ENCODE measurements at regions not wholly inside any gene's neighbourhood (a gene's known extent, or its start where the extent isn't known, plus 50 kb on each side); places are given as distances from the start of the nearest gene placed in this dataset.
A peak's percentile ranks its signal among the peaks of the same experiment; 100 is the strongest.
"Not testable (repeated sequence)": the region's sequence is repeated elsewhere in the genome, so short reads cannot be mapped to it uniquely, and the experiment has no call there.

DNA sequence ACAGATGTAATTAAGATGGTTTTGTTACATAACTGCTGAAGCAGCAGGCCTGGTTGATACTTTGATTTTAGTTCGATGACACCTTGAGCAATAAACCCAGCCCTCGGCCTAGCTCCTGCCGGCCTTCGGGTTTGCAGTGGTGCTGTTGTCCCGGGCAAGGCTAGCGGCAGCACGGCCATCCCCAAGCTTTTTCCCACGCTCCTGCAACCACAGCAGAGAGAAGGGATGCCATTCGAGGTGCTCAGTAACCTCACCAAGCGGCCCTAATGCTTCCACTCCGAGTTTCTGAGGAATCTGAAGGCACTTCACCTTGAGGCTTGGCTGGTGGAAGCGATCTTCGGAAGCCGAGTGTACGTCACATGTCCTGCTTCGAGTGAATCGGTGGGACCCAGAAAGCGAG, 182.1 kb downstream of the NAF1 start:
- H3K9ac ChIP-seq (ENCODE audit: low read depth, low read length) = no peak overlapping the region
- H3K27ac ChIP-seq (ENCODE audit: low read depth, low read length) = no peak overlapping the region
- H3K4me3 ChIP-seq (ENCODE audit: low read depth, low read length) = no peak overlapping the region
- no peaks in the 10 kb centered on the region for H3K27me3 ChIP-seq (ENCODE audit: control insufficient read depth, insufficient read depth, low read length)
- H3K4me1 ChIP-seq (ENCODE audit: control insufficient read depth, insufficient read depth, low read length) = peaks cover 12% of the 10 kb centered on the region
- no peaks in the 10 kb centered on the region for H3K36me3 ChIP-seq (ENCODE audit: control insufficient read depth, insufficient read depth, low read length)
- H3K9me3 ChIP-seq (ENCODE audit: control insufficient read depth, insufficient read depth, low read length) = no peaks in the 10 kb centered on the region

DNA sequence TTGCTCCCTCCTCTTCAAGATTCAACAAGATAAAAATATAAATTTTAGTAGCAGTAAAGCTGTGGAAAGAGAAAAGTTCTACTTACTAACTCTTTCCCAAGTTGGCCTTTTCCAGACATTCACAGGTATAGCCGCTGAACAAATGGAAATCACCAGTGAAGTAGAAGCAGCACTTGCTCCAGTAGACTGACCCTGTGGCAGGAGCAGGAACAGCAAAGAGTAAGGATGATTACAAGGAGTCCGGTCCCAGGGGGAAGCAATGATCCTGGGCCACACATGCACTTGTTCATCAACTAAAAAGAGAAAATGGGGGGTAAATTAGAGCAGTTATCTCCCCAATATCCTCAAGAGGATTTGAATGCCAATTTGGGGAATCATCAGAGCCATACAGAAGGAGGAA, 184.9 kb downstream of the NAF1 start:
- Histone ChIP-seq H3K27ac (ENCODE audit: low read depth, low read length) (no peak overlapping the region), H3K4me1 (ENCODE audit: control insufficient read depth, insufficient read depth, low read length) (peaks cover 12% of the 10 kb centered on the region), H3K9me3 (ENCODE audit: control insufficient read depth, insufficient read depth, low read length) (no peaks in the 10 kb centered on the region), H3K36me3 (ENCODE audit: control insufficient read depth, insufficient read depth, low read length) (no peaks in the 10 kb centered on the region), H3K9ac (ENCODE audit: low read depth, low read length) (no peak overlapping the region), H3K4me3 (ENCODE audit: low read depth, low read length) (no peak overlapping the region), H3K27me3 (ENCODE audit: control insufficient read depth, insufficient read depth, low read length) (no peaks in the 10 kb centered on the region)

GRCh38 chr4:162978398-162978797, 188.3 kb downstream of the NAF1 start:
- no peaks in the 10 kb centered on the region for H3K4me1 ChIP-seq (ENCODE audit: control insufficient read depth, insufficient read depth, low read length)
- H3K9me3 ChIP-seq (ENCODE audit: control insufficient read depth, insufficient read depth, low read length) = no peaks in the 10 kb centered on the region
- H3K27me3 ChIP-seq (ENCODE audit: control insufficient read depth, insufficient read depth, low read length) = no peaks in the 10 kb centered on the region
- H3K9ac ChIP-seq (ENCODE audit: low read depth, low read length) = no peak overlapping the region
- H3K4me3 ChIP-seq (ENCODE audit: low read depth, low read length) = no peak overlapping the region
- no peak overlapping the region for H3K27ac ChIP-seq (ENCODE audit: low read depth, low read length)
- H3K36me3 ChIP-seq (ENCODE audit: control insufficient read depth, insufficient read depth, low read length) = no peaks in the 10 kb centered on the region

GRCh38 chr4:162977788-162978187, 188.9 kb downstream of the NAF1 start:
- no peaks in the 10 kb centered on the region for H3K9me3 ChIP-seq (ENCODE audit: control insufficient read depth, insufficient read depth, low read length)
- no peaks in the 10 kb centered on the region for H3K36me3 ChIP-seq (ENCODE audit: control insufficient read depth, insufficient read depth, low read length)
- H3K27ac ChIP-seq (ENCODE audit: low read depth, low read length) = no peak overlapping the region
- H3K4me3 ChIP-seq (ENCODE audit: low read depth, low read length) = no peak overlapping the region
- H3K9ac ChIP-seq (ENCODE audit: low read depth, low read length) = no peak overlapping the region
- no peaks in the 10 kb centered on the region for H3K27me3 ChIP-seq (ENCODE audit: control insufficient read depth, insufficient read depth, low read length)
- peaks cover 5% of the 10 kb centered on the region; the same call in 1 of the 2 replicates for H3K4me1 ChIP-seq (ENCODE audit: control insufficient read depth, insufficient read depth, low read length)

GRCh38 chr4:162972661-162973330, 193.9 kb downstream of the NAF1 start:
- Histone ChIP-seq H3K9ac (ENCODE audit: low read depth, low read length) (no peak overlapping the region), H3K9me3 (ENCODE audit: control insufficient read depth, insufficient read depth, low read length) (no peaks in the 10 kb centered on the region), H3K27me3 (ENCODE audit: control insufficient read depth, insufficient read depth, low read length) (no peaks in the 10 kb centered on the region), H3K4me1 (ENCODE audit: control insufficient read depth, insufficient read depth, low read length) (peaks cover 8% of the 10 kb centered on the region; the same call in 1 of the 2 replicates), H3K27ac (ENCODE audit: low read depth, low read length) (peak overlapping the region; percentile 28), H3K36me3 (ENCODE audit: control insufficient read depth, insufficient read depth, low read length) (no peaks in the 10 kb centered on the region), H3K4me3 (ENCODE audit: low read depth, low read length) (no peak overlapping the region)

DNA sequence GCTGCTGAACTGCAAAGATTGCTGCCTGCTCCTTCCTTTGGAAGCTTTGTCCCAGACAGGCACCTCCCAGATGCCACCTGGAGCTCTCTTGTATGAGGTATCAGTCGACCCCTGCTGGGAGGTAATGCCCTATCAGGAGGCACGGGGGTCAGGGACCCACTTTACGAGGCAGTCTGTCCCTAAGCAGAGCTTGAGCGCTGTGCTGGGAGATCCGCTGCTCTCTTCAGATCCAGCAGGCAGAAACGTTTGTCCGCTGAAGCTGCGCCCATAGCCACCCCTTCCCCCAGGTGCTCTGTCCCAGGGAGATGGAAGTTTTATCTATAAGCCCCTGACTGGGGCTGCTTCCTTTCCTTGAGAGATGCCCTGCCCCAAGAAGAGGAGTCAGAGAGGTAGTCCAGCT, 197.5 kb downstream of the NAF1 start:
- Histone ChIP-seq H3K36me3 (ENCODE audit: control insufficient read depth, insufficient read depth, low read length) (no peaks in the 10 kb centered on the region), H3K27ac (ENCODE audit: low read depth, low read length) (no peak overlapping the region), H3K4me3 (ENCODE audit: low read depth, low read length) (no peak overlapping the region), H3K4me1 (ENCODE audit: control insufficient read depth, insufficient read depth, low read length) (peaks cover 8% of the 10 kb centered on the region; the same call in 1 of the 2 replicates), H3K9me3 (ENCODE audit: control insufficient read depth, insufficient read depth, low read length) (no peaks in the 10 kb centered on the region), H3K27me3 (ENCODE audit: control insufficient read depth, insufficient read depth, low read length) (no peaks in the 10 kb centered on the region), H3K9ac (ENCODE audit: low read depth, low read length) (no peak overlapping the region; the same call in 1 of the 2 replicates)

GRCh38 chr4:162965978-162966377, 200.7 kb downstream of the NAF1 start:
- not testable (repeated sequence) for H3K9ac ChIP-seq (ENCODE audit: low read depth, low read length); H3K4me1 ChIP-seq (ENCODE audit: control insufficient read depth, insufficient read depth, low read length); H3K4me3 ChIP-seq (ENCODE audit: low read depth, low read length); H3K27me3 ChIP-seq (ENCODE audit: control insufficient read depth, insufficient read depth, low read length); H3K27ac ChIP-seq (ENCODE audit: low read depth, low read length); H3K9me3 ChIP-seq (ENCODE audit: control insufficient read depth, insufficient read depth, low read length); H3K36me3 ChIP-seq (ENCODE audit: control insufficient read depth, insufficient read depth, low read length)

GRCh38 chr4:162959046-162959445, 207.6 kb downstream of the NAF1 start:
- H3K9ac ChIP-seq (ENCODE audit: low read depth, low read length) = no peak overlapping the region
- no peaks in the 10 kb centered on the region for H3K36me3 ChIP-seq (ENCODE audit: control insufficient read depth, insufficient read depth, low read length)
- no peak overlapping the region for H3K4me3 ChIP-seq (ENCODE audit: low read depth, low read length)
- no peak overlapping the region for H3K27ac ChIP-seq (ENCODE audit: low read depth, low read length)
- no peaks in the 10 kb centered on the region for H3K9me3 ChIP-seq (ENCODE audit: control insufficient read depth, insufficient read depth, low read length)
- no peaks in the 10 kb centered on the region for H3K27me3 ChIP-seq (ENCODE audit: control insufficient read depth, insufficient read depth, low read length)
- H3K4me1 ChIP-seq (ENCODE audit: control insufficient read depth, insufficient read depth, low read length) = no peaks in the 10 kb centered on the region

DNA sequence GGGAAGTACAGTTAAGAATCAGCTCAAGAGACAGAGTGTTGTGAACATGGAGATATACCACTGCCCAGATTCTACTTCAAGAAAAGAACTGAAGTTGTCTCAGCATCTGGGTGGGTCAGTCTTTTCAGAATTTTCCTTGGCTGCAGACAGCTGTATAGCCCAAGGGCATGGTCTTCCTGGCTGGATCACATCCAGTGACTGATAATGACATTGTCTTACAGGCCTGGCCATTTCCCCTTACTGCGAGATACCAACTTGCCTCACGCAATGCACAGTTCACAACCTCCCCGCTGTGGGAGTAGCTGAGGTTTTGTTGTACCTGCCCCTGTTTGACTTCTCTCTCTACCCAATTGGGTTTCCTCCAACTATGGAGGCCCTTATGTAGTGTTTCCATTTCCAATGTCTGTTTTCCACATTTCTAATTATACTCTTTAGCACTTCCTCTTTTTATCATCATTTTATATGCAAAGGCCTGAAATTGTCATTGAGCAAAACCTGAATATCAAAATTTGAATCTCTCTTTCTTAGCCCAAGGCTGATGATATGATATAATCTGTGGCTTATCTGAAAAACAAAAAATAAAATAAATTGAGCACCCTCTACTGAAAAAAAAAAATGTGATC, 209.1 kb downstream of the NAF1 start:
- no peak overlapping the region for H3K4me3 ChIP-seq (ENCODE audit: low read depth, low read length)
- no peaks in the 10 kb centered on the region for H3K27me3 ChIP-seq (ENCODE audit: control insufficient read depth, insufficient read depth, low read length)
- no peak overlapping the region for H3K27ac ChIP-seq (ENCODE audit: low read depth, low read length)
- peaks cover under 1% of the 10 kb centered on the region; the same call in 1 of the 2 replicates for H3K4me1 ChIP-seq (ENCODE audit: control insufficient read depth, insufficient read depth, low read length)
- H3K36me3 ChIP-seq (ENCODE audit: control insufficient read depth, insufficient read depth, low read length) = no peaks in the 10 kb centered on the region
- H3K9ac ChIP-seq (ENCODE audit: low read depth, low read length) = no peak overlapping the region
- H3K9me3 ChIP-seq (ENCODE audit: control insufficient read depth, insufficient read depth, low read length) = no peaks in the 10 kb centered on the region

GRCh38 chr4:162954976-162955375, 211.7 kb downstream of the NAF1 start:
- no peak overlapping the region for H3K4me3 ChIP-seq (ENCODE audit: low read depth, low read length)
- no peaks in the 10 kb centered on the region for H3K9me3 ChIP-seq (ENCODE audit: control insufficient read depth, insufficient read depth, low read length)
- no peak overlapping the region for H3K9ac ChIP-seq (ENCODE audit: low read depth, low read length)
- no peak overlapping the region for H3K27ac ChIP-seq (ENCODE audit: low read depth, low read length)
- peaks cover 7% of the 10 kb centered on the region; the same call in 1 of the 2 replicates for H3K4me1 ChIP-seq (ENCODE audit: control insufficient read depth, insufficient read depth, low read length)
- no peaks in the 10 kb centered on the region for H3K36me3 ChIP-seq (ENCODE audit: control insufficient read depth, insufficient read depth, low read length)
- no peaks in the 10 kb centered on the region for H3K27me3 ChIP-seq (ENCODE audit: control insufficient read depth, insufficient read depth, low read length)

DNA sequence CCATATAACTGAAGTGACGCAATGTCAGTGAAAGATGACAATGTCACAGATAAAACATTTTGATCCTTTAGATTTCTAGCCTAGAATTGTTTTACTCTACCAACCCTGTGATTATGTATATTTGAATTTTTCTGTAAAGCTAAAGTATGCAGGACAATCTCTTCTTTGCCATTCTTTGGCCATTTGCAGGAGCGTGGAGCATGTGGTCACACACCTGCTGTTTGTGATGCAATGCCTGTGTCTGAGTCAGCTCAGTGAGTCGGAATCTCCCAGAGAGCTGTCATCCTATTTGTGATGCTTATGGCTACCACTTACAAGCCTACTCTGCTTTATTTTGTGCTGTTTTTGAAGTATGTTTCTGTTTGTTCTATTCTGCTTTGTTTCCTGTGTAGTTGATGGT, 214.5 kb downstream of the NAF1 start:
- peak overlapping the region; percentile 4 for H3K27ac ChIP-seq (ENCODE audit: low read depth, low read length)
- no peak overlapping the region for H3K9ac ChIP-seq (ENCODE audit: low read depth, low read length)
- H3K36me3 ChIP-seq (ENCODE audit: control insufficient read depth, insufficient read depth, low read length) = no peaks in the 10 kb centered on the region
- peaks cover 7% of the 10 kb centered on the region; the same call in 1 of the 2 replicates for H3K4me1 ChIP-seq (ENCODE audit: control insufficient read depth, insufficient read depth, low read length)
- no peaks in the 10 kb centered on the region for H3K9me3 ChIP-seq (ENCODE audit: control insufficient read depth, insufficient read depth, low read length)
- H3K4me3 ChIP-seq (ENCODE audit: low read depth, low read length) = no peak overlapping the region
- H3K27me3 ChIP-seq (ENCODE audit: control insufficient read depth, insufficient read depth, low read length) = no peaks in the 10 kb centered on the region

Measured in HUES48 (cell line).